A549 (cell line): ENCODE measurements at regions not wholly inside any gene's neighbourhood (a gene's known extent, or its start where the extent isn't known, plus 50 kb on each side); places are given as distances from the start of the nearest gene placed in this dataset.

Source experiments
- BHLHE40 ChIP-seq: IDR thresholded peaks from 2 replicates; pipeline ENCODE4 v1.6.1; 2012; ENCODE audit warnings: low read depth, low read length, inconsistent platforms
- CBX2 ChIP-seq: fragments of 200-600 bp; sonication (generic); IDR thresholded peaks from 2 replicates; pipeline ENCODE4 v1.6.1; 2016; ENCODE audit warnings: low read depth, mild to moderate bottlenecking, borderline replicate concordance
- CEBPB ChIP-seq, 2 experiments: fragments of >200 bp in 1 of 2; sonication (Bioruptor Twin) in 1 of 2; formaldehyde crosslinking in 1 of 2; IDR thresholded peaks; 2 replicates each; pipeline ENCODE4 v1.6.1; 2012 to 2016
- CHD4 ChIP-seq: fragments of 200-600 bp; sonication (generic); IDR thresholded peaks from 2 replicates; pipeline ENCODE4 v1.6.1; 2016; ENCODE audit warnings: antibody characterized with exemption, mild to moderate bottlenecking, borderline replicate concordance
- EHMT2 ChIP-seq: fragments of 200-600 bp; sonication (generic); IDR thresholded peaks from 2 replicates; pipeline ENCODE4 v1.6.1; 2016; ENCODE audit warnings: antibody characterized with exemption, low read depth, mild to moderate bottlenecking, moderate library complexity
- EP300 ChIP-seq, 2 experiments: fragments of >200 bp; sonication (Bioruptor Twin); formaldehyde crosslinking; IDR thresholded peaks; 2 replicates in 1 of 2; 3 replicates in 1 of 2; pipeline ENCODE4 v1.6.1; 2016 to 2017
- FOSB ChIP-seq: fragments of 250-450 bp; sonication (Bioruptor Pico); IDR thresholded peaks from 2 replicates; pipeline ENCODE4 v1.5.0; 2020; ENCODE audit warnings: mild to moderate bottlenecking, moderate library complexity
- POLR2A ChIP-seq: IDR thresholded peaks from 2 replicates; pipeline ENCODE4 v1.6.1; 2012; ENCODE audit warnings: mild to moderate bottlenecking, low read length
- RCOR1 ChIP-seq: fragments of 150-350 bp; IDR thresholded peaks from 2 replicates; pipeline ENCODE4 v1.6.1; 2014; ENCODE audit warnings: antibody characterized with exemption, low read length, low read depth
- SREBF2 ChIP-seq: fragments of 450-650 bp; IDR thresholded peaks from 2 replicates; pipeline ENCODE4 v1.6.1; 2014; ENCODE audit warnings: mild to moderate bottlenecking, moderate library complexity
- TP53 ChIP-seq: fragments of 250-450 bp; sonication (Bioruptor Pico); IDR thresholded peaks from 2 replicates; pipeline ENCODE4 v1.5.0; 2021; ENCODE audit warnings: mild to moderate bottlenecking, moderate library complexity
- TF ChIP-seq, protein P1 (sequence below): fragments of >200 bp; sonication (Bioruptor Twin); formaldehyde crosslinking; IDR thresholded peaks from 3 replicates; pipeline ENCODE4 v1.5.1; 2016
- TF ChIP-seq, protein P2 (sequence below): fragments of 150-350 bp; IDR thresholded peaks from 2 replicates; pipeline ENCODE4 v1.6.1; 2014; ENCODE audit warnings: low read depth, mild to moderate bottlenecking, low read length

DNA sequence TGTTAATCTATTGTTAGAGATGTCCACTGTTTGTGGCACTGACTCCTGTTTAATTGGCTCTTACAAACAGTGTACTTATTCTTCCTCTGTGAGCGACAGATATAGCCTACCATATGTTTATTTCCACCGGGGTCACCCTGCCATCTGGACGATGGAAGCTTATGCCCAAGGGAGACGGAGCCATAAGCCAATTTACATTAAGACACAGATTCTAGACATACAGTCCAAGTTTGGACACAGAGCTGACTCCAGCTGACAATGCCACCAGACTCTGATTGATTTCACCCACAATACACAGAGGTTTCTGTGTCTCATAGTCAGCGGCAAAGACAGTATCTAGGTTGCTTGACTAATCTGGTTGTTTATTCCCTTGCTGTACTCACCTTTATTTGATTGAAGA is 198.9 kb downstream of the ENC1 start:
- TF ChIP-seq EP300 (IDR thresholded peaks at IDR 0.05): no peak
- TF ChIP-seq, protein P1, sequence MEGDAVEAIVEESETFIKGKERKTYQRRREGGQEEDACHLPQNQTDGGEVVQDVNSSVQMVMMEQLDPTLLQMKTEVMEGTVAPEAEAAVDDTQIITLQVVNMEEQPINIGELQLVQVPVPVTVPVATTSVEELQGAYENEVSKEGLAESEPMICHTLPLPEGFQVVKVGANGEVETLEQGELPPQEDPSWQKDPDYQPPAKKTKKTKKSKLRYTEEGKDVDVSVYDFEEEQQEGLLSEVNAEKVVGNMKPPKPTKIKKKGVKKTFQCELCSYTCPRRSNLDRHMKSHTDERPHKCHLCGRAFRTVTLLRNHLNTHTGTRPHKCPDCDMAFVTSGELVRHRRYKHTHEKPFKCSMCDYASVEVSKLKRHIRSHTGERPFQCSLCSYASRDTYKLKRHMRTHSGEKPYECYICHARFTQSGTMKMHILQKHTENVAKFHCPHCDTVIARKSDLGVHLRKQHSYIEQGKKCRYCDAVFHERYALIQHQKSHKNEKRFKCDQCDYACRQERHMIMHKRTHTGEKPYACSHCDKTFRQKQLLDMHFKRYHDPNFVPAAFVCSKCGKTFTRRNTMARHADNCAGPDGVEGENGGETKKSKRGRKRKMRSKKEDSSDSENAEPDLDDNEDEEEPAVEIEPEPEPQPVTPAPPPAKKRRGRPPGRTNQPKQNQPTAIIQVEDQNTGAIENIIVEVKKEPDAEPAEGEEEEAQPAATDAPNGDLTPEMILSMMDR: no peak
- TF ChIP-seq CBX2: no peak
- no peak for TF ChIP-seq EHMT2
- TF ChIP-seq, protein P2, sequence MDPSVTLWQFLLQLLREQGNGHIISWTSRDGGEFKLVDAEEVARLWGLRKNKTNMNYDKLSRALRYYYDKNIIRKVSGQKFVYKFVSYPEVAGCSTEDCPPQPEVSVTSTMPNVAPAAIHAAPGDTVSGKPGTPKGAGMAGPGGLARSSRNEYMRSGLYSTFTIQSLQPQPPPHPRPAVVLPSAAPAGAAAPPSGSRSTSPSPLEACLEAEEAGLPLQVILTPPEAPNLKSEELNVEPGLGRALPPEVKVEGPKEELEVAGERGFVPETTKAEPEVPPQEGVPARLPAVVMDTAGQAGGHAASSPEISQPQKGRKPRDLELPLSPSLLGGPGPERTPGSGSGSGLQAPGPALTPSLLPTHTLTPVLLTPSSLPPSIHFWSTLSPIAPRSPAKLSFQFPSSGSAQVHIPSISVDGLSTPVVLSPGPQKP: no peak
- no peak for TF ChIP-seq POLR2A
- no peak for TF ChIP-seq RCOR1
- no peak for TF ChIP-seq BHLHE40
- TF ChIP-seq TP53 (CRISPR knock-in tag): no peak
- no peak for TF ChIP-seq CEBPB (IDR thresholded peaks at IDR 0.05)
- TF ChIP-seq FOSB (CRISPR knock-in tag): no peak
- no peak for TF ChIP-seq SREBF2
- TF ChIP-seq CHD4: no peak
